ENCODE measurements at regions not wholly inside any gene's neighbourhood (a gene's known extent, or its start where the extent isn't known, plus 50 kb on each side); places are given as distances from the start of the nearest gene placed in this dataset.

GRCh38 chr12:74719447-74719846 is 181.8 kb downstream of the ATXN7L3B start:
- no peak overlapping the region for H3K27ac Mint-ChIP-seq
- no peaks in the 10 kb centered on the region for H3K9me3 Mint-ChIP-seq (ENCODE audit: low read depth)
- no peak for TF ChIP-seq CTCF (IDR thresholded peaks at IDR 0.05; ENCODE audit: unreplicated experiment)
- H3K4me3 Mint-ChIP-seq (ENCODE audit: low read depth) = no peak overlapping the region
- H3K36me3 Mint-ChIP-seq (ENCODE audit: insufficient read depth) = no peaks in the 10 kb centered on the region
- DNase-seq (ENCODE audit: low spot score, unreplicated experiment) = no peak
- no peaks in the 10 kb centered on the region for H3K4me1 Mint-ChIP-seq (ENCODE audit: low read depth)
- no peaks in the 10 kb centered on the region for H3K27me3 Mint-ChIP-seq

GRCh38 chr12:74722709-74723108 is 185.1 kb downstream of the ATXN7L3B start:
- DNase-seq (ENCODE audit: low spot score, unreplicated experiment) = no peak
- H3K27me3 Mint-ChIP-seq = no peaks in the 10 kb centered on the region
- H3K27ac Mint-ChIP-seq = no peak overlapping the region
- no peak overlapping the region for H3K4me3 Mint-ChIP-seq (ENCODE audit: low read depth)
- H3K36me3 Mint-ChIP-seq (ENCODE audit: insufficient read depth) = no peaks in the 10 kb centered on the region
- no peak for TF ChIP-seq CTCF (IDR thresholded peaks at IDR 0.05; ENCODE audit: unreplicated experiment)
- H3K4me1 Mint-ChIP-seq (ENCODE audit: low read depth) = no peaks in the 10 kb centered on the region
- no peaks in the 10 kb centered on the region for H3K9me3 Mint-ChIP-seq (ENCODE audit: low read depth)

GRCh38 chr12:74725154-74725553 is 187.5 kb downstream of the ATXN7L3B start:
- TF ChIP-seq CTCF (IDR thresholded peaks at IDR 0.05; ENCODE audit: unreplicated experiment) = no peak
- Mint-ChIP-seq H3K27ac (no peak overlapping the region), H3K27me3 (no peaks in the 10 kb centered on the region), H3K4me3 (ENCODE audit: low read depth) (no peak overlapping the region), H3K4me1 (ENCODE audit: low read depth) (no peaks in the 10 kb centered on the region), H3K9me3 (ENCODE audit: low read depth) (no peaks in the 10 kb centered on the region), H3K36me3 (ENCODE audit: insufficient read depth) (no peaks in the 10 kb centered on the region)
- no peak for DNase-seq (ENCODE audit: low spot score, unreplicated experiment)

GRCh38 chr12:74728006-74728405 is 190.4 kb downstream of the ATXN7L3B start:
- Mint-ChIP-seq H3K4me3 (ENCODE audit: low read depth) (no peak overlapping the region), H3K4me1 (ENCODE audit: low read depth) (peaks cover 7% of the 10 kb centered on the region), H3K9me3 (ENCODE audit: low read depth) (no peaks in the 10 kb centered on the region), H3K36me3 (ENCODE audit: insufficient read depth) (no peaks in the 10 kb centered on the region), H3K27me3 (no peaks in the 10 kb centered on the region), H3K27ac (no peak overlapping the region)
- no peak for TF ChIP-seq CTCF (IDR thresholded peaks at IDR 0.05; ENCODE audit: unreplicated experiment)
- DNase-seq (ENCODE audit: low spot score, unreplicated experiment) = no peak

- no peak for DNase-seq (ENCODE audit: low spot score, unreplicated experiment)
- Mint-ChIP-seq H3K9me3 (ENCODE audit: low read depth) (no peaks in the 10 kb centered on the region), H3K4me1 (ENCODE audit: low read depth) (peaks cover 7% of the 10 kb centered on the region), H3K4me3 (ENCODE audit: low read depth) (no peak overlapping the region), H3K36me3 (ENCODE audit: insufficient read depth) (no peaks in the 10 kb centered on the region), H3K27ac (no peak overlapping the region), H3K27me3 (no peaks in the 10 kb centered on the region)
- no peak for TF ChIP-seq CTCF (IDR thresholded peaks at IDR 0.05; ENCODE audit: unreplicated experiment)
Observed at GRCh38 chr12:74732164-74732784, 194.6 kb downstream of the ATXN7L3B start.
